IMR-90 (cell line): ENCODE measurements at regions not wholly inside any gene's neighbourhood (a gene's known extent, or its start where the extent isn't known, plus 50 kb on each side); places are given as distances from the start of the nearest gene placed in this dataset.

ENCODE experiments used
- ATAC-seq: fragments of 200-7000 bp; cut with Tn5 transposase; 2 replicates; pipeline ENCODE4 v1.9.1; 2020; ENCODE audit warnings: low read depth, mild to moderate bottlenecking, moderate library complexity
- BruUV-seq: library from RNA; stranded (reverse); fragments of 400-500 nt; replicated peaks from 2 replicates; lab custom pipeline; 2021; lab: Mats Ljungman, UMichigan
- CTCF ChIA-PET: fragments of 300-600 bp; formaldehyde crosslinking; extraction: SDS; loops from one replicate; lab custom pipeline; 2021; ENCODE audit warnings: antibody characterized with exemption; lab: Yijun Ruan, JAX
- POLR2A ChIA-PET: fragments of 300-600 bp; sonication (Branson Sonifier 250); formaldehyde crosslinking; loops from one replicate; lab custom pipeline; 2022; ENCODE audit warnings: antibody characterized with exemption; ENCODE audit not compliant: unreplicated experiment; lab: Charles Lee
- DNase-seq: peaks from one replicate; pipeline ENCODE4 v3.0.0; 2013
- H2AFZ ChIP-seq: replicated peaks from 2 replicates; pipeline ENCODE3; 2013; ENCODE audit warnings: low read length, mild to moderate bottlenecking; ENCODE audit not compliant: poor library complexity
- H2AK5ac ChIP-seq: 2 replicates; pipeline ENCODE4 v1.6.1; 2013; ENCODE audit warnings: low read depth, low read length, inconsistent platforms
- H2AK9ac ChIP-seq: replicated peaks from 2 replicates; pipeline ENCODE3; 2013; ENCODE audit warnings: mild to moderate bottlenecking, low read depth, low read length, moderate library complexity; ENCODE audit not compliant: poor library complexity
- H2BK120ac ChIP-seq: 2 replicates; pipeline ENCODE4 v1.6.1; 2013; ENCODE audit warnings: low read depth, low read length, inconsistent platforms
- H2BK15ac ChIP-seq: 3 replicates; pipeline ENCODE4 v1.6.1; 2013; ENCODE audit warnings: low read depth, low read length, inconsistent platforms
- H2BK20ac ChIP-seq: 2 replicates; pipeline ENCODE4 v1.6.1; 2013; ENCODE audit warnings: low read depth, mild to moderate bottlenecking, inconsistent platforms, low read length, moderate library complexity
- H2BK5ac ChIP-seq: 2 replicates; pipeline ENCODE4 v1.6.1; 2013; ENCODE audit warnings: mild to moderate bottlenecking, low read depth, low read length, inconsistent platforms; ENCODE audit not compliant: poor library complexity, severe bottlenecking
- H3K14ac ChIP-seq: replicated peaks from 2 replicates; pipeline ENCODE4 v1.6.1; 2013; ENCODE audit warnings: low read depth, low read length, inconsistent platforms
- H3K18ac ChIP-seq: 2 replicates; pipeline ENCODE4 v1.6.1; 2013; ENCODE audit warnings: low read depth, low read length, control low read depth
- H3K23ac ChIP-seq: 2 replicates; pipeline ENCODE4 v1.6.1; 2013; ENCODE audit warnings: low read depth, low read length, inconsistent platforms
- H3K27ac ChIP-seq: 2 replicates; pipeline ENCODE4 v1.5.1; 2013; ENCODE audit warnings: mild to moderate bottlenecking, control low read depth, low read length; ENCODE audit not compliant: insufficient read depth
- H3K27me3 ChIP-seq: 2 replicates; pipeline ENCODE4 v1.6.1; 2013; ENCODE audit warnings: low read length; ENCODE audit not compliant: control insufficient read depth, insufficient read depth
- H3K36me3 ChIP-seq: 2 replicates; pipeline ENCODE4 v1.6.1; 2013; ENCODE audit warnings: low read length, mixed read lengths; ENCODE audit not compliant: control insufficient read depth, insufficient read depth
- H3K4ac ChIP-seq: 2 replicates; pipeline ENCODE4 v1.6.1; 2013; ENCODE audit warnings: low read depth, low read length, inconsistent platforms
- H3K4me1 ChIP-seq: 2 replicates; pipeline ENCODE4 v1.6.1; 2013; ENCODE audit warnings: low read length, mixed read lengths; ENCODE audit not compliant: control insufficient read depth, insufficient read depth
- H3K4me2 ChIP-seq: 2 replicates; pipeline ENCODE4 v1.6.1; 2013; ENCODE audit warnings: low read depth, mild to moderate bottlenecking, control low read depth, low read length, moderate library complexity
- H3K4me3 ChIP-seq: 2 replicates; pipeline ENCODE4 v1.5.1; 2013; ENCODE audit warnings: low read depth, mild to moderate bottlenecking, control low read depth, low read length, moderate library complexity; ENCODE audit not compliant: insufficient read depth
- H3K56ac ChIP-seq: 2 replicates; pipeline ENCODE4 v1.6.1; 2013; ENCODE audit warnings: low read length, inconsistent platforms; ENCODE audit not compliant: insufficient read depth; ENCODE audit errors: extremely low read depth
- H3K79me1 ChIP-seq, 2 experiments: 2 replicates each; pipeline ENCODE4 v1.6.1; 2013; ENCODE audit warnings: low read length in 2 of 2, inconsistent platforms in 1 of 2, low read depth in 1 of 2
- H3K9ac ChIP-seq: 2 replicates; pipeline ENCODE4 v1.6.1; 2013; ENCODE audit warnings: low read depth, low read length, control low read depth
- H3K9me1 ChIP-seq: 2 replicates; pipeline ENCODE4 v1.6.1; 2013; ENCODE audit warnings: low read length, inconsistent platforms; ENCODE audit not compliant: insufficient read depth
- H3K9me3 ChIP-seq: 2 replicates; pipeline ENCODE4 v1.6.1; 2013; ENCODE audit warnings: low read length; ENCODE audit not compliant: control insufficient read depth, insufficient read depth
- H4K20me1 ChIP-seq: 2 replicates; pipeline ENCODE4 v1.6.1; 2013; ENCODE audit warnings: low read length, inconsistent platforms; ENCODE audit not compliant: insufficient read depth
- H4K5ac ChIP-seq: 2 replicates; pipeline ENCODE4 v1.6.1; 2013; ENCODE audit warnings: mild to moderate bottlenecking, low read depth, low read length, control low read depth
- H4K8ac ChIP-seq, 2 experiments: 2 replicates each; pipeline ENCODE4 v1.6.1; 2013; ENCODE audit warnings: low read depth in 2 of 2, low read length in 2 of 2, control low read depth in 1 of 2, inconsistent platforms in 1 of 2
- H4K91ac ChIP-seq: 2 replicates; pipeline ENCODE4 v1.6.1; 2013; ENCODE audit warnings: low read depth, low read length, inconsistent platforms; ENCODE audit not compliant: insufficient read depth
- BHLHE40 ChIP-seq: fragments of 150-350 bp; IDR thresholded peaks from 2 replicates; pipeline ENCODE4 v1.6.1; 2016; ENCODE audit warnings: mild to moderate bottlenecking, low read depth, low read length
- CEBPB ChIP-seq: IDR thresholded peaks from 2 replicates; pipeline ENCODE4 v1.6.1; 2012; ENCODE audit warnings: low read depth, low read length, improper control_type of control experiment
- CHD1 ChIP-seq: IDR thresholded peaks from 2 replicates; pipeline ENCODE4 v1.6.1; 2012; ENCODE audit warnings: low read depth, low read length, improper control_type of control experiment
- ELK1 ChIP-seq: fragments of 150-350 bp; IDR thresholded peaks from 2 replicates; pipeline ENCODE4 v1.6.1; 2016; ENCODE audit warnings: low read depth, mild to moderate bottlenecking, low read length, moderate library complexity, borderline replicate concordance
- FOS ChIP-seq: fragments of 150-350 bp; IDR thresholded peaks from 2 replicates; pipeline ENCODE4 v1.6.1; 2016; ENCODE audit warnings: low read depth, low read length
- MAFK ChIP-seq: IDR thresholded peaks from 2 replicates; pipeline ENCODE4 v1.6.1; 2012; ENCODE audit warnings: low read depth, low read length, improper control_type of control experiment
- MAZ ChIP-seq: IDR thresholded peaks from 2 replicates; pipeline ENCODE4 v1.6.1; 2012; ENCODE audit warnings: low read depth, mild to moderate bottlenecking, low read length, improper control_type of control experiment, moderate library complexity, borderline replicate concordance
- MXI1 ChIP-seq: IDR thresholded peaks from 2 replicates; pipeline ENCODE4 v1.6.1; 2012; ENCODE audit warnings: low read depth, mild to moderate bottlenecking, low read length, moderate library complexity, borderline replicate concordance
- NFE2L2 ChIP-seq: fragments of 150-350 bp; IDR thresholded peaks from 2 replicates; pipeline ENCODE4 v1.6.1; 2016; ENCODE audit warnings: low read depth, mild to moderate bottlenecking, low read length
- POLR2A ChIP-seq: IDR thresholded peaks from 2 replicates; pipeline ENCODE4 v1.6.1; 2012; ENCODE audit warnings: mild to moderate bottlenecking, low read depth, low read length
- RAD21 ChIP-seq: IDR thresholded peaks from 2 replicates; pipeline ENCODE4 v1.6.1; 2012; ENCODE audit warnings: low read length, improper control_type of control experiment
- RCOR1 ChIP-seq: IDR thresholded peaks from 2 replicates; pipeline ENCODE4 v1.6.1; 2012; ENCODE audit warnings: mild to moderate bottlenecking, low read length, improper control_type of control experiment; ENCODE audit not compliant: insufficient replicate concordance
- RFX5 ChIP-seq: IDR thresholded peaks from 2 replicates; pipeline ENCODE4 v1.8.0; 2012; ENCODE audit warnings: low read depth, mild to moderate bottlenecking, low read length, moderate library complexity
- SMC3 ChIP-seq: fragments of 150-350 bp; IDR thresholded peaks from 2 replicates; pipeline ENCODE4 v1.6.1; 2016; ENCODE audit warnings: low read depth, mild to moderate bottlenecking, antibody characterized with exemption, low read length, moderate library complexity
- USF2 ChIP-seq: fragments of 150-350 bp; IDR thresholded peaks from 2 replicates; pipeline ENCODE4 v1.6.1; 2017; ENCODE audit warnings: mild to moderate bottlenecking, antibody characterized with exemption, low read length, low read depth
- WGBS, 2 experiments: methylation state at CpG; one replicate each; pipeline versions ENCODE4 v1.1.5 to v1.1.7; 2013; ENCODE audit warnings: missing lambda C conversion rate in 2 of 2; ENCODE audit not compliant: insufficient read length in 1 of 2; ENCODE audit errors: extremely low coverage in 2 of 2; 5-methylcytosine and 5-hydroxymethylcytosine counted together
- dilution Hi-C: fragments of 300-500 bp; cut with HindIII; formaldehyde crosslinking; loops from one replicate; pipeline ENCODE4 v1.14.3; 2018; ENCODE audit warnings: low sequenced_read_pairs; ENCODE audit not compliant: unreplicated experiment
- in situ Hi-C: fragments of 300-500 bp; cut with MboI; formaldehyde crosslinking; loops from 3 replicates; pipeline ENCODE4 v1.14.3; 2019; ENCODE audit warnings: low sequenced_read_pairs, inconsistent platforms, mixed read lengths
- intact Hi-C: fragments of 100-400 bp; cut with micrococcal nuclease; formaldehyde crosslinking; loops from 2 replicates; pipeline ENCODE4 v1.10.0; 2022
- TF ChIP-seq, protein P1 (sequence below): conservative IDR thresholded peaks from 2 replicates; pipeline ENCODE4 v1.5.1; 2012; ENCODE audit warnings: mild to moderate bottlenecking, low read depth, low read length, improper control_type of control experiment

DNA sequence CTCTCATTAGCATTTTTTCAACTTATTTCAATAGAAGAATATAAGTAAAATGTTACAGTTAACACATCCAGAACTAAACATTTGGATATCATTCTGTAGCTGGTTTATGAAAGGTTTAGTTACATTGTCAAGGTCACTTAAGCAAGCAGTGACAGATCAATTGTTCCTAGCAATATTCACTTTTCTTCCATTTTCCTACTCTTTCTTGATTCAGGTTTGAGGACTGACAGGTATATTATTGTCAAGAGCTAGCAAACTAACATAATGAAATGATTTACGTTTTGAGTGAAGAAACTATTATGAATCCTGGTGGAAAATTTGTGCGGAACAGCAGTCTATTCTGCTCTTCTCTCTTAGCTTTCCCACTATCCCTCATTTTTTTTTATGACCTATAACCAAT is 220.4 kb upstream of the ADGRL4 start:
- Histone ChIP-seq H3K18ac (no peak overlapping the region), H4K5ac (no peak overlapping the region), H3K56ac (no peak overlapping the region), H3K4me2 (no peak overlapping the region), H4K20me1 (no peaks in the 10 kb centered on the region), H4K91ac (no peak overlapping the region), H2BK120ac (no peak overlapping the region), H3K23ac (no peak overlapping the region), H3K36me3 (no peaks in the 10 kb centered on the region), H3K9me1 (no peaks in the 10 kb centered on the region), H4K8ac (no peak overlapping the region), H2AFZ (no peak overlapping the region), H3K14ac (no peak overlapping the region), H3K79me1 (no peaks in the 10 kb centered on the region), H2BK20ac (no peak overlapping the region), H2AK9ac (no peak overlapping the region), H2BK15ac (no peak overlapping the region), H3K27ac (no peak overlapping the region), H3K9ac (no peak overlapping the region), H2AK5ac (no peak overlapping the region), H3K9me3 (no peaks in the 10 kb centered on the region), H3K4ac (no peak overlapping the region), H3K4me3 (no peak overlapping the region), H2BK5ac (no peak overlapping the region), H3K27me3 (no peaks in the 10 kb centered on the region), H3K4me1 (no peaks in the 10 kb centered on the region)
- no peak for ATAC-seq
- TF ChIP-seq MAZ (no peak), NFE2L2 (no peak), MXI1 (no peak), RAD21 (no peak), FOS (no peak), CHD1 (no peak), BHLHE40 (no peak), RCOR1 (no peak), MAFK (no peak), CEBPB (no peak), POLR2A (no peak), USF2 (no peak), RFX5 (no peak), SMC3 (no peak), ELK1 (no peak)
- TF ChIP-seq, protein P1, sequence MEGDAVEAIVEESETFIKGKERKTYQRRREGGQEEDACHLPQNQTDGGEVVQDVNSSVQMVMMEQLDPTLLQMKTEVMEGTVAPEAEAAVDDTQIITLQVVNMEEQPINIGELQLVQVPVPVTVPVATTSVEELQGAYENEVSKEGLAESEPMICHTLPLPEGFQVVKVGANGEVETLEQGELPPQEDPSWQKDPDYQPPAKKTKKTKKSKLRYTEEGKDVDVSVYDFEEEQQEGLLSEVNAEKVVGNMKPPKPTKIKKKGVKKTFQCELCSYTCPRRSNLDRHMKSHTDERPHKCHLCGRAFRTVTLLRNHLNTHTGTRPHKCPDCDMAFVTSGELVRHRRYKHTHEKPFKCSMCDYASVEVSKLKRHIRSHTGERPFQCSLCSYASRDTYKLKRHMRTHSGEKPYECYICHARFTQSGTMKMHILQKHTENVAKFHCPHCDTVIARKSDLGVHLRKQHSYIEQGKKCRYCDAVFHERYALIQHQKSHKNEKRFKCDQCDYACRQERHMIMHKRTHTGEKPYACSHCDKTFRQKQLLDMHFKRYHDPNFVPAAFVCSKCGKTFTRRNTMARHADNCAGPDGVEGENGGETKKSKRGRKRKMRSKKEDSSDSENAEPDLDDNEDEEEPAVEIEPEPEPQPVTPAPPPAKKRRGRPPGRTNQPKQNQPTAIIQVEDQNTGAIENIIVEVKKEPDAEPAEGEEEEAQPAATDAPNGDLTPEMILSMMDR = no peak
- WGBS, 2 experiments = no CpG with 5 or more reads among the region's 2 CpGs
- dilution Hi-C loops = no loop called here
- ChIA-PET CTCF (no interaction called here), POLR2A (no interaction called here)
- no TSS peak for BruUV-seq
- in situ Hi-C loops = no loop called here
- no peak for DNase-seq
- intact Hi-C loops = no loop called here
